Brain microvascular endothelial cell (primary cell): ENCODE measurements at regions not wholly inside any gene's neighbourhood (a gene's known extent, or its start where the extent isn't known, plus 50 kb on each side); places are given as distances from the start of the nearest gene placed in this dataset.
A peak's percentile ranks its signal among the peaks of the same experiment; 100 is the strongest.

Experiments used
- DNase-seq: peaks from one replicate; pipeline ENCODE4 v3.0.0-alpha.2; 2020
- H3K27ac ChIP-seq: fragments of 250-450 bp; sonication (Bioruptor Pico); 2 replicates; pipeline ENCODE4 v1.5.1; 2020; ENCODE audit warnings: mild to moderate bottlenecking, moderate library complexity
- H3K27me3 ChIP-seq: fragments of 250-450 bp; sonication (Bioruptor Pico); replicated peaks from 2 replicates; pipeline ENCODE4 v1.5.1; 2020; ENCODE audit warnings: mild to moderate bottlenecking
- H3K36me3 ChIP-seq: fragments of 250-450 bp; sonication (Bioruptor Pico); replicated peaks from 2 replicates; pipeline ENCODE4 v1.5.1; 2020; ENCODE audit warnings: mild to moderate bottlenecking
- H3K4me3 ChIP-seq: 2 replicates; pipeline ENCODE4 v1.5.1; 2011; ENCODE audit warnings: low read depth, mild to moderate bottlenecking, control low read depth, low read length, moderate library complexity
- CTCF ChIP-seq: IDR thresholded peaks from 2 replicates; pipeline ENCODE4 v1.5.1; 2011; ENCODE audit warnings: low read depth, mild to moderate bottlenecking, moderate library complexity, low read length, control low read depth, inconsistent platforms; ENCODE audit errors: missing control alignments
- in situ Hi-C: cut with HindIII; loops from 2 replicates; pipeline ENCODE4 v1.10.0; 2017; ENCODE audit warnings: low sequenced_read_pairs, low pct_ligation_motif_present

- Histone ChIP-seq H3K4me3 (no peak overlapping the region), H3K27me3 (no peaks in the 10 kb centered on the region), H3K36me3 (no peaks in the 10 kb centered on the region), H3K27ac (no peak overlapping the region)
- in situ Hi-C loops = no loop called here
- DNase-seq = no peak
- no peak for TF ChIP-seq CTCF
Observed at GRCh38 chr5:125126050-125126449, 379.6 kb upstream of the ZNF608 start.

- Histone ChIP-seq H3K27ac (no peak overlapping the region), H3K4me3 (no peak overlapping the region), H3K27me3 (no peaks in the 10 kb centered on the region), H3K36me3 (no peaks in the 10 kb centered on the region)
- in situ Hi-C loops = no loop called here
- no peak for TF ChIP-seq CTCF
- DNase-seq = no peak
Observed at GRCh38 chr5:125129151-125129806, 382.8 kb upstream of the ZNF608 start.

- no peak for TF ChIP-seq CTCF
- H3K36me3 ChIP-seq = no peaks in the 10 kb centered on the region
- no peak overlapping the region for H3K4me3 ChIP-seq
- no peak overlapping the region for H3K27ac ChIP-seq
- no peak for DNase-seq
- in situ Hi-C loops = no loop called here
- no peaks in the 10 kb centered on the region for H3K27me3 ChIP-seq
Observed at GRCh38 chr5:125130591-125130990, 384.2 kb upstream of the ZNF608 start.

GRCh38 chr5:125134216-125135081, 388.0 kb upstream of the ZNF608 start:
- Histone ChIP-seq H3K27me3 (no peaks in the 10 kb centered on the region), H3K27ac (peak overlapping the region; percentile 79), H3K4me3 (no peak overlapping the region), H3K36me3 (no peaks in the 10 kb centered on the region)
- in situ Hi-C loops = no loop called here
- TF ChIP-seq CTCF = no peak
- DNase-seq = peak; percentile 82

- no peak for TF ChIP-seq CTCF
- no peaks in the 10 kb centered on the region for H3K36me3 ChIP-seq
- no peak overlapping the region for H3K4me3 ChIP-seq
- in situ Hi-C loops = no loop called here
- H3K27ac ChIP-seq = no peak overlapping the region
- DNase-seq = no peak
- no peaks in the 10 kb centered on the region for H3K27me3 ChIP-seq
Observed at GRCh38 chr5:125137535-125137934, 391.1 kb upstream of the ZNF608 start.
